Stimulated activated memory B cell treated with anti-CD40 and anti-IgM and Interleukin-4, amounts not matched to agents 10 μg/mL and 1 μg/mL and 100 μg/mL, for 72 hours (primary cell): ENCODE measurements at regions not wholly inside any gene's neighbourhood (a gene's known extent, or its start where the extent isn't known, plus 50 kb on each side); places are given as distances from the start of the nearest gene placed in this dataset.

Source experiments
- ATAC-seq: fragments of 150-1000 bp; cut with Tn5 transposase; 2 replicates; pipeline ENCODE4 v1.10.0; 2021
- H3K27ac Mint-ChIP-seq: one replicate; pipeline ENCODE4 v1.8.0; 2022; ENCODE audit warnings: mild to moderate bottlenecking, mixed read lengths
- H3K27me3 Mint-ChIP-seq: one replicate; pipeline ENCODE4 v1.8.0; 2022; ENCODE audit warnings: mixed read lengths
- H3K36me3 Mint-ChIP-seq: one replicate; pipeline ENCODE4 v1.8.0; 2022; ENCODE audit warnings: mixed read lengths
- H3K4me1 Mint-ChIP-seq: one replicate; pipeline ENCODE4 v1.8.0; 2022; ENCODE audit warnings: mixed read lengths
- H3K4me3 Mint-ChIP-seq: one replicate; pipeline ENCODE4 v1.8.0; 2022; ENCODE audit warnings: mild to moderate bottlenecking, moderate library complexity, mixed read lengths
- H3K9me3 Mint-ChIP-seq: one replicate; pipeline ENCODE4 v1.8.0; 2022; ENCODE audit warnings: mixed read lengths

DNA sequence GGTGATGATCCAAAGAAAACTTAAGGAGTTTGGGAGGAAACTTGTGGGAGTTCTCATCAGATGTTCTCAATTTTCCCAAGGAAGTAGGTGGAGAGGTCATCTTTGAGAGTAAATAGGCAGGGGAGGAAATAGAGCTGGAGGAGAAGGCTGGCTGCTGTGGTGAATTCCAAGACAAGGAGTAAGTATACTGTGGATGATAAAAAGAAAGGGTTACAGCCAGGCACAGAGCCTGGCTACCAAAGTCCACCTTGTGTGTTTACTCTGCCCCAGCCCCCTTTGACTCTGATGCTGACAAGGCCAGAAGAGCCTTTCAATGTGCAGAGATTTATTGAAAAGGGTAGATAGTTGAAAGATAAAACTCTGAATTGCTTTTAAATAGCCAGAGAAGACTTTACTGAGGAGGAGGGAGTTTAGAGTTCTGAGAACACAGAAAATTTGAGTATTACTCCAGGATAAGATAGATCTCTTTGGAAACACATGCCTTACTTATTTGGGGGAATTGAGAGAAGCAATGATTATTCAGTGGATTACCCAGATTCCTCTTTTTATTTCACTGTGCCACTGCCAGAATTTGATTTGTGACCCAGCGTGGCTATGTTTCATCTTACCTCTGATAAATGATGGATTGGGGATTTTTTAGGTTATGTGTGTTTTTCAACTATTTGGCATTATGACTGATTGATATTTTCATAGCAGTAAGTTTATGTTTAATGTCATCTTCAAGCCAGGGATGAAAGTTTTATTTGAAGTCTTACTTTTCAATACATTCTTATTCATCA is 182.6 kb upstream of the JAG1 start:
- Mint-ChIP-seq H3K27ac (no peak overlapping the region), H3K36me3 (no peaks in the 10 kb centered on the region), H3K27me3 (no peaks in the 10 kb centered on the region), H3K9me3 (peaks cover 8% of the 10 kb centered on the region), H3K4me3 (no peak overlapping the region), H3K4me1 (no peaks in the 10 kb centered on the region)
- no peak for ATAC-seq

DNA sequence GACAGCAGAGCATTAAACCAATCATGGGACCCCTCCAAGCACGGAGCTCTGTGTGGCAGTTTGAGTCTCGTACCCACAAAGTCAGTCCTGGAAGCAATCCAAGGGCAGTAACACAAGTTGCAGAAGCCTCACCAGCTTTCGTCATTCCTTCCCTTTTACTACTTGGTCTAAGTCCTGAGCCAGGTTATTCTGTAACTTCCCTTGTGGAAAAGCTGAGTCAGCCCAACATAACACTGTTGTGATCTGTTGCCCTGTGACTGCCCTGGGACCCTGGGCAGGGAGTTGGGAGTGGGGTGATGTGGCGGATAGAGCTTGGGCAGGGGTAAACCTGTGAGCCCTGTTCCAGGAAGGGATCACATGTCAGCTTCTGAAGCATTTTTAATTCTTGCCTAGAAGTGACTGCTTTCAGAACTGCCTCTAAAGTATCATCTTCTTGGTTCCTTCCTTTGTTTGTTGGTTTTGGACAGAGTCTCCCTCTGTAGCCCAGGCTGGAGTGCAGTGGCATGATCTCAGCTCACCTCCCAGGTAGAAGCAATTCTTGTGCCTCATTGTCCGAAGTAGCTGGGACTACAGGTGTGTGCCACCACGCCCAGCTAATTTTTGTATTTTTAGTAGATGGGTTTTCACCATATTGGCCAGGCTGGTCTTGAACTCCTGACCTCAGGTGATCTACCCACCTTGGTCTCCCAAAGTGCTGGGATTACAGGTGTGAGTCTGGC is 183.7 kb upstream of the JAG1 start:
- ATAC-seq, result no peak

DNA sequence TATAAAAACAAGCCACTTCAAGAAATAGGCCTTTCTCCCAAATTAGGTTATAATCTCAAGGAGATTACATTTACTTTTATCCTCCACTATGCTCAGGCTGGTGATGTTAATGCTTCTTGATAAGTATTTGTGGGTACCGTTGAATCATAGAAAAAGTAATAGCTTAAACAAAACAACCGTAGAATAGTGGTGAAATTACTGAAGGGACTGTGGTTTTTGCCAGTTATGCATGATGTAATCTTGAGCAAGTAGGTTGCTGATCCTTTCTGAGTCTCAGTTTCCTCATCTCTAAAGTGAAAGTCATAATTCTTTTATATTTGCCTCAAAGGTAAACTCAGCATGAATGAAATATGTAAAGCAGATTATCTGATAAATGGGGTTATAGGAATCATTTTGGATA is 187.3 kb upstream of the JAG1 start:
- peaks cover 2% of the 10 kb centered on the region for H3K9me3 Mint-ChIP-seq
- H3K4me1 Mint-ChIP-seq, result no peaks in the 10 kb centered on the region
- H3K36me3 Mint-ChIP-seq, result no peaks in the 10 kb centered on the region
- H3K27me3 Mint-ChIP-seq, result no peaks in the 10 kb centered on the region
- H3K4me3 Mint-ChIP-seq, result no peak overlapping the region
- no peak for ATAC-seq
- no peak overlapping the region for H3K27ac Mint-ChIP-seq

More for the DNA sequence above, 183.7 kb upstream of the JAG1 start:
- no peaks in the 10 kb centered on the region for H3K4me1 Mint-ChIP-seq
- no peak overlapping the region for H3K4me3 Mint-ChIP-seq
- peaks cover 8% of the 10 kb centered on the region for H3K9me3 Mint-ChIP-seq
- no peaks in the 10 kb centered on the region for H3K27me3 Mint-ChIP-seq
- H3K36me3 Mint-ChIP-seq, result no peaks in the 10 kb centered on the region
- no peak overlapping the region for H3K27ac Mint-ChIP-seq

DNA sequence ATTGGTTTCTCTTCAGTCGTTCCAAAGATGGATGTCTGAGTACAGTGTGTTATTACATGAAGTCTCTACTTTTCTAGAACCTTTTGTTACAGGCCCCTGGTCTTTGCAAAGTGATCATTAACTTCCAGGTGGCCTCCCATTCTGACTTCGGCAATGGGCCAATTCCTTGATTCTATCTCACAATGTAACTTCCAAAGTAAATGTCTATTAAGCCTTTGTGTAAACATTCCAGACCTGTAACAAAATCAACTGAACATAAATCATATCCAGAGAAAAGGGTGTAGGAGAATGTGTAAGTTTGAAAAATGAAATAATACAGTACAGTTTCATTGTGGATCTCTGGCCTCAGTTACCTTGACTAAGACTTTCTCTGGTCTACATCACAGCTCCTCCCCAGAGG is 187.8 kb upstream of the JAG1 start:
- Mint-ChIP-seq H3K27ac (no peak overlapping the region), H3K36me3 (no peaks in the 10 kb centered on the region), H3K4me3 (no peak overlapping the region), H3K27me3 (no peaks in the 10 kb centered on the region), H3K9me3 (peaks cover 2% of the 10 kb centered on the region), H3K4me1 (no peaks in the 10 kb centered on the region)
- ATAC-seq, result no peak

DNA sequence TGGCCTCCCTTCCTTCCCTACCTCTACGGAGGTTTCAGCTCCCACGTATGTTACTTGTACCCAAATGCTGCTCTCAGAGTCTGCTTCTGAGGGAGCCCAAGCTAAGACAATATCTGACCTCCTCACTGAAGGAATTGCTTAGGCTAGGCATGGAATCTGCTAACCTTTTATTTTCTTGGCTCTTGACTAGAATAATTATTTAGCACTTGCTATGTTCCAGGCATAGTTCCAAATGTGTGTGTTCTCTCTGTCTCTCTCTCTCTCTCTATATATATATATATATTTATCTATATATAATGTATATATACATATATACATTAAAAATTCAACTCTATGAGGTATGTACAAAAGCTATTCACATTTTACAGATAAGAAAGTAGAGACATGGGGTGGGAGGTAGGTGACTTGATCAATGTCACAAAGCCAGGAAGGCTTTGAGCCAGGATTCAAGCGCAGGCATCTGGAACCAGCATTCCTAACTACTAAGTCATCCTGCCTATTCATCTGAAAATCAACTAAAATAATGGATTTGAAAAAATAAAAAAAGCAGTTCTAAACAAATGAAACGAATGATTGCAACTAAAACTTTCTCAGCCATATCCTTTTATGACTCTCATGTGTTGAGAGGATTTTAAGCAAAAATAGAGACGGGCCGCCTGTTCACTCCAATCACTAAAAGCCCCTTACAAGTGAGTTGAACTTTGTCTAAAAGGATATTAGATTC is 189.7 kb upstream of the JAG1 start:
- peaks cover 2% of the 10 kb centered on the region for H3K9me3 Mint-ChIP-seq
- H3K4me1 Mint-ChIP-seq, result no peaks in the 10 kb centered on the region

DNA sequence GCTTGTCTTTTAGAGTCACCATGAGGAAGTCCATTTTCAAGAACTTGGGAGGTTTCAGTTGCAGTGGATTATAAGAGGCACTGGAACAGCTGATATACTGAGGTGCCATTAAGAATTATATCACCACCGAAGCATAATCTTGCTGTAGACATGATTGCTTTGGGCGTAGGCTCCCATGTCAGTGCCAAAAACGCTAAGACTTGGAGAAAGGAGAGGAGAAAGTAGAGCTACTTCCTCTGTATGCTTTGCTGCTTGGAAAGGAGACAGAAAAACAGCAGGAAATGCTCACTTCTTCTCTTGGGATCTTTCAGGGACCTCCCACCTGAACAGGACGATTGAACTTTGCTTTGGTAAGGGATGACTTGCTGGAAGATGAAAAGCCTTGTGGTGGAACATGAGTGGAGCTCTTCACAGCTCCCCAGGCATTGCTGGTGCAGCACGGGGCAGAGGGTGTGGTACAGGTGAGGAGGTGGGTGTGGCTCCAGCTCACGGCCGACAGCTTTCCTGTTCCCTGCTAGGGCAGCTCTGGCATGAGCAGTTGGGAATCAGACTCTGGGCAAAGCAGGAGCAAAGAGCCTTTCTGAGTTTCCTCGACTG is 190.4 kb upstream of the JAG1 start:
- H3K27me3 Mint-ChIP-seq, result no peaks in the 10 kb centered on the region
- no peaks in the 10 kb centered on the region for H3K36me3 Mint-ChIP-seq
- no peak overlapping the region for H3K4me3 Mint-ChIP-seq
- no peaks in the 10 kb centered on the region for H3K4me1 Mint-ChIP-seq
- peaks cover 2% of the 10 kb centered on the region for H3K9me3 Mint-ChIP-seq
- no peak overlapping the region for H3K27ac Mint-ChIP-seq
- ATAC-seq, result peak; percentile 8

More for the DNA sequence above, 189.7 kb upstream of the JAG1 start:
- ATAC-seq, result no peak
- Mint-ChIP-seq H3K4me3 (no peak overlapping the region), H3K27ac (no peak overlapping the region), H3K27me3 (no peaks in the 10 kb centered on the region), H3K36me3 (no peaks in the 10 kb centered on the region)

DNA sequence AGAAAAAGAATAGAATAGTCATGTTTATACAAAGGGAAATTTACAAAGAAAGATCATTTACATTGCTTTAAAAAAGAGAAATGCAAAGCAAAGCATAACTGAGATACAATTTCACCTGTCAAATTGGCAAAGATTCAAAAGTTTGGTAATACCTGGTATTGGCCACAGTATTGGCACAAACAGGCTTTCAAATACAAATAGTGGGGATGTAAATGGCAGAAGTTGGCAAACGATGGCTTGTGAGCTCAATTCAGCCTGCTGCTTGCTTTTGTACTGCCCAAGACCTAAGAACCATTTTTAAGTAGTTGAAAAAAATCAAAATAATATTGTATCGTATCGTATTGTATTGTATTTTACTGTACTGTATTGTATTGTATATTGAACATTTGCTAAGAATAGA is 194.5 kb upstream of the JAG1 start:
- Mint-ChIP-seq H3K27ac (no peak overlapping the region), H3K36me3 (no peaks in the 10 kb centered on the region), H3K4me1 (no peaks in the 10 kb centered on the region), H3K9me3 (no peaks in the 10 kb centered on the region), H3K4me3 (no peak overlapping the region), H3K27me3 (no peaks in the 10 kb centered on the region)
- ATAC-seq, result no peak

DNA sequence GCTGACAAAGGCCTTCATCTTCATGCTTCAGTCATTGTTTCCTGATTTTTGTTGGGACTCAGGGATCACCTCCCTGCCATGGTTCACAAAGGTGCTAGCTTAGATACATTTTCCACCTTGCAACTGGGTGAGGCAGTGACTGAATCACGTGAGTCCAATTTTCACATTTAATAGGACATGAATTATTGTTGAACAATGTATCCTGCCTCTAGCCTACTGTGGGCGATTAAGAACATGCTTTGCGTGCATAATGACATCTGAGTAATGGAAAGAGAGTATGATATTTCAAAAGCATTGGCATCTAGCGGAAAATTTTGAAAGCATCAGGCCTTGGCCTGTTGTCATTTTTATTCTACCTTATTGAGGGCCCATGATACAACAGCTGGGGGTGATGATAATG is 199.2 kb upstream of the JAG1 start:
- no peaks in the 10 kb centered on the region for H3K27me3 Mint-ChIP-seq
- H3K4me1 Mint-ChIP-seq, result no peaks in the 10 kb centered on the region
- ATAC-seq, result no peak
- no peak overlapping the region for H3K4me3 Mint-ChIP-seq
- peaks cover 5% of the 10 kb centered on the region for H3K9me3 Mint-ChIP-seq
- no peaks in the 10 kb centered on the region for H3K36me3 Mint-ChIP-seq
- no peak overlapping the region for H3K27ac Mint-ChIP-seq

DNA sequence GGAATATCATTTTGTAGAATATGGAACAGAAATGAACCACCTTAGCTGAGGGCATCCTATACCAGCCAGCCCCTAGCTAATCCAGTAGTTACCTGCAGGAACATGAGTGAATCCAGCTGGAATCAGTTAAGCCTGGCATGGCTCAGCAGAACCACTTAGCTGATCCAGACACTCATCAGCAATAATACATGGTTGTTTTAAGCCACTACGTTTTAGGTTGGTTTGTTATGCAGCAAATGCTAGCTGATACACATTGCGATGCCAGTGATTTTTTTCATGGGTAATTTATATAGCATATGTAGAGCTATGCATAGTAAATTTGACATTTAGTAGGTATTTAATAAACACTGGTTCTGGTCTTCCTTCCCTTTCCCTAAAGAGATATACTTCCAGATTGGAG is 201.9 kb upstream of the JAG1 start:
- Mint-ChIP-seq H3K27me3 (no peaks in the 10 kb centered on the region), H3K36me3 (no peaks in the 10 kb centered on the region), H3K9me3 (peaks cover 5% of the 10 kb centered on the region), H3K27ac (no peak overlapping the region), H3K4me1 (no peaks in the 10 kb centered on the region), H3K4me3 (no peak overlapping the region)
- no peak for ATAC-seq

DNA sequence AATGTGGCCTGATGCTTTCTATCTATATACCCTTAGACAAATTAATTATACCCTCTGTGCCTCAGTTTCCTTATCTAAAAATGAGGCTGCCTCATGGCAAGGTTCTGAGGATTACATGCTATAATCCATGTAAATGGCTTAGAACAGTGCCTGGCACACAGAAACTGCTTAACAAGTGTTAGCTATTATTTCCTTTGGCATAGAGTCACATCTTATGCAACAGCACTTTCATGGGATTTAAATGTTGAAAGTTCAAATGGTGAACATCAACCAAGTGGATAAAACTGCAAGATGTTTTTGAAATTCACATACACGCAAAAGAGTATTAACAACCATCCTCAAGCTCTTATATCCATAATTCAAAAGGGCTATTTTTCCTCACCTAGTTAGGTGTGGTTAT is 202.8 kb upstream of the JAG1 start:
- Mint-ChIP-seq H3K36me3 (no peaks in the 10 kb centered on the region), H3K4me1 (no peaks in the 10 kb centered on the region), H3K4me3 (no peak overlapping the region), H3K27ac (no peak overlapping the region), H3K9me3 (peaks cover 5% of the 10 kb centered on the region), H3K27me3 (no peaks in the 10 kb centered on the region)
- ATAC-seq, result no peak

DNA sequence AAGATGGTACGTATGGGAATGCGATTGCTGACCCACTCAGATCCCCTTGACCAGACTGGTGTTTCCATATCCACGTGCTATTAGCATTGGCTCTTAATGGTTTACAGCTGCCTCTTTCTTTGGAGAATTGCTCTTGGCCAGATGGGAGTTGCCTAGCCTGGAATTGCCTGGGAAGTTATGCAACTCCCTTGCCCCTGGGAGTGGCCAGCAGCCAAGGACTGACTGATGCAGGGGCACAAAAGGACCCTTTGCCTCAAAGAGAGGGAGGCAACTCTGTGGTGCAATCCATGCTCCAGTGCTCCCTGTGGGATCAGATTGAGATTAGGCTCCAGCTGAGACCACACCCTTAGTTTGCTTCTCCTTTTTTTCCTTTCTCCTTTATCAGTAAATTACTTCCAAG is 203.5 kb upstream of the JAG1 start:
- H3K36me3 Mint-ChIP-seq, result no peaks in the 10 kb centered on the region
- ATAC-seq, result no peak
- H3K27me3 Mint-ChIP-seq, result no peaks in the 10 kb centered on the region
- no peak overlapping the region for H3K27ac Mint-ChIP-seq
- H3K9me3 Mint-ChIP-seq, result peaks cover 5% of the 10 kb centered on the region
- no peaks in the 10 kb centered on the region for H3K4me1 Mint-ChIP-seq
- no peak overlapping the region for H3K4me3 Mint-ChIP-seq

DNA sequence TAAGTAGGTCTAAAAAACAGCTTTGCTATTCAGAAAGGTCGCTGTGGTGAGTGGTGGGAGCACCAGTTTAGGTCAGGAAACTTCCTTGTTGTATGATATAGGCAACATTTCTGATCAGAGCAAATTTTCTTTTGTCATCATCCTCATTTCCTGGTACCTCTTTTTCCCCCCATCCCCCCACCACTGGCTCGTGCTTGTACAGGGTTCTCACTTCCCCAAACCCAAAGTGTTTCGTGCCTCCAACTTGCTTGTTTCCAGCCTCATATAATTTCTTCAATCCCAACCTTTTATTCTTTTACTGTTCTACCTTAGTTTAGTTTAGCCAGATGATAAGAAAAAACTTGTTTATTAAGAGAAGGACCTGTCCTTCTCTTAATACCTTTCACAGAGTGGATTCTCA is 209.4 kb upstream of the JAG1 start:
- Mint-ChIP-seq H3K4me1 (no peaks in the 10 kb centered on the region), H3K27ac (no peak overlapping the region), H3K27me3 (no peaks in the 10 kb centered on the region), H3K36me3 (no peaks in the 10 kb centered on the region), H3K9me3 (no peaks in the 10 kb centered on the region), H3K4me3 (no peak overlapping the region)
- ATAC-seq, result no peak

DNA sequence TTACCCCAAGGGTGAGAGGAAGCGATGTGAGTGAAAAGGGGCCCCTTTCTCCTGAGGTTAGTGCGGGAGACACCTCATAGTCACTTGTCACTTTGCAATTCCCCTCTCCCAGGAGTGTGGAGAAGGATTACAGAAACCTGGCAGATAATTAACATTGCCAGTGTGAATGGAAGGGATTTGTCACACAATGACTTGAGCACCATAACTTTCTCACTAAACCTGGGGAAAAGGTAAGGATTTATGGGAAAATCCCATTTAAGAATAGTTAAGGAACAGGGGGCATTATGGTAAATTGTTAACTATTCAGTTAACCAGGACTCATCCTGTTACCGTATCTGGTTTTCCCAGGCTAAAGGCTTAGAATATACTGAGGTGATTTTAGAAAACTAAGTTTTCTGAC is 219.5 kb upstream of the JAG1 start:
- H3K27ac Mint-ChIP-seq, result no peak overlapping the region
- H3K36me3 Mint-ChIP-seq, result no peaks in the 10 kb centered on the region
- H3K27me3 Mint-ChIP-seq, result no peaks in the 10 kb centered on the region
- no peak for ATAC-seq
- H3K9me3 Mint-ChIP-seq, result no peaks in the 10 kb centered on the region
- no peaks in the 10 kb centered on the region for H3K4me1 Mint-ChIP-seq
- no peak overlapping the region for H3K4me3 Mint-ChIP-seq

DNA sequence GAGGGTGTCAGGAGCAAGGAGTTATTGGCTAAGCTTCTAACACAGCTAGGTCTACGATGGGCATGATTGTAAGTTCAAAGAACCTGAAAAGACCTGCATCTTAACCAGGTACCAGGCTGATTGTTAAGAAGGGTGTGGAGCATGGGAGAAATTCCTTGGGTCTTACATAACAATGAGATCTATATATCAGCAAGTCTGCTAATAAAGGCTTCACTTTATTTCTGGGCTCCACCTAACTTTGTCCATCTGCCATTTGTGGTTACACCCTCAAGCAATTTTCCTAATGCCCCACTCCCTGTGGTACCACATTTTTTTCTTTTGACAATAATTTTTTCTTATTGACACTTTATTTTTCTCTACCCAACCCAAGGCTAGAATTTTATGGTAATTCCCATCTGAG is 223.5 kb upstream of the JAG1 start:
- no peak for ATAC-seq
- Mint-ChIP-seq H3K27me3 (no peaks in the 10 kb centered on the region), H3K4me3 (no peak overlapping the region), H3K4me1 (no peaks in the 10 kb centered on the region), H3K27ac (no peak overlapping the region), H3K36me3 (no peaks in the 10 kb centered on the region), H3K9me3 (no peaks in the 10 kb centered on the region)

DNA sequence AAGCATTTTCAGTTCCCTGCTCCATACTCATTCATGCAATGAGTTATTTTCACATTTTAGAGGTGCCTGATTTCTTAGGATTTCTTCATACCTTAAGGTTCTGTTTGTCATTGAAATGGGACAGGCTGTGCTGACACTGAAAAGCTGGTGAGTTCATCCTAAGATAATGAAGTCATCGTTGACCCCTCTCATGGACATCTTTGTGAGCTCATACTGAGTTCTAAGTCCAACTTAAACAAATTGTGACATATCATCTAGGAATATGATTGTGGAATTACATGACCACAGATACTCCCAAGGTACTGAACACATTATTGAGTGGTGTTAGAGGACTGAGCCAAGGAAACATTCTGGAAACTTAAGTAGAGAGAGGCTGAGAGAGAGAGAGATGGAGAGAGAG is 224.8 kb upstream of the JAG1 start:
- H3K9me3 Mint-ChIP-seq, result no peaks in the 10 kb centered on the region
- H3K27ac Mint-ChIP-seq, result no peak overlapping the region
- H3K36me3 Mint-ChIP-seq, result no peaks in the 10 kb centered on the region
- no peak overlapping the region for H3K4me3 Mint-ChIP-seq
- no peak for ATAC-seq
- H3K4me1 Mint-ChIP-seq, result no peaks in the 10 kb centered on the region
- H3K27me3 Mint-ChIP-seq, result no peaks in the 10 kb centered on the region
